GM23248 (cell line): ENCODE measurements at regions not wholly inside any gene's neighbourhood (a gene's known extent, or its start where the extent isn't known, plus 50 kb on each side); places are given as distances from the start of the nearest gene placed in this dataset.

Experiments used
- EZH2 ChIP-seq: fragments of 200-600 bp; sonication (generic); IDR thresholded peaks from 2 replicates; pipeline ENCODE4 v1.6.1; 2018; ENCODE audit warnings: antibody characterized with exemption, mild to moderate bottlenecking; ENCODE audit not compliant: insufficient read depth, poor library complexity, severe bottlenecking
- EZH2phosphoT487 ChIP-seq: fragments of 200-600 bp; sonication (generic); IDR thresholded peaks from 2 replicates; pipeline ENCODE4 v1.6.1; 2018; ENCODE audit warnings: antibody characterized with exemption, moderate library complexity, mild to moderate bottlenecking, low read depth; ENCODE audit not compliant: insufficient read depth

DNA sequence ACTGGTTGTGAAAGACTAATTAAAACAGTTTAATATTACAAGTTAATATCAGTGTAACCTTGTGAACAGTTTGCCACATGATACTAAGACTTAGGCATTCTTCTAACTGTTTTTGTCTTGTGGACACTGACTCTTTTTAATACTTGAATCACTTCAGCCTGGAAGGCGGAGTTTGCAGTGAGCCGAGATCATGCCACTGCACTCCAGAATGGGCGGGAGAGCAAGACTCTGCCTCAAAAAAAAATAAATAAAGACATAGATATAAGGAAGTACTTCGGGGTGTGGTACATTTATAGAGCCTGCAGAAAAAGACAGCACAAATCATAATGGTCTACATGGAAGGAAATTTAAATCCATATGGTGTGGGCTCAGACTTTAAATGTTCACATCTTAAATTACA, 300.4 kb upstream of the NETO1 start:
- TF ChIP-seq EZH2phosphoT487 (no peak), EZH2 (no peak)
